HG03354 (cell line): ENCODE measurements at regions not wholly inside any gene's neighbourhood (a gene's known extent, or its start where the extent isn't known, plus 50 kb on each side); places are given as distances from the start of the nearest gene placed in this dataset.

Experiments
- ATAC-seq: cut with Tn5 transposase; IDR thresholded peaks from one replicate; pipeline ENCODE4 v1.9.1; 2021; ENCODE audit warnings: mild to moderate bottlenecking; ENCODE audit not compliant: unreplicated experiment, poor library complexity, severe bottlenecking

- ATAC-seq = no peak
These were observed 406.5 kb upstream of the SHH start for GRCh38 chr7:156218544-156219306.

- no peak for ATAC-seq
These were observed 405.5 kb upstream of the SHH start for GRCh38 chr7:156217803-156218202.

GRCh38 chr7:156209087-156209486 lies 396.8 kb upstream of the SHH start:
- ATAC-seq = no peak

- no peak for ATAC-seq
These were observed 395.0 kb upstream of the SHH start for GRCh38 chr7:156207306-156207705.

GRCh38 chr7:156206174-156206573 lies 393.9 kb upstream of the SHH start:
- no peak for ATAC-seq

- no peak for ATAC-seq
These were observed 392.6 kb upstream of the SHH start for GRCh38 chr7:156204820-156205219.

- ATAC-seq = no peak
These were observed 391.7 kb upstream of the SHH start for GRCh38 chr7:156203923-156204322.

- no peak for ATAC-seq
These were observed 386.0 kb upstream of the SHH start for GRCh38 chr7:156198277-156198676.

GRCh38 chr7:156196649-156197048 lies 384.4 kb upstream of the SHH start:
- ATAC-seq = no peak

GRCh38 chr7:156195276-156195675 lies 383.0 kb upstream of the SHH start:
- ATAC-seq = no peak

- ATAC-seq = no peak
These were observed 382.6 kb upstream of the SHH start for GRCh38 chr7:156194813-156195212.

GRCh38 chr7:156192921-156193320 lies 380.7 kb upstream of the SHH start:
- no peak for ATAC-seq

GRCh38 chr7:156191090-156191489 lies 378.8 kb upstream of the SHH start:
- no peak for ATAC-seq

GRCh38 chr7:156185076-156185475 lies 372.8 kb upstream of the SHH start:
- no peak for ATAC-seq

GRCh38 chr7:156184164-156184563 lies 371.9 kb upstream of the SHH start:
- no peak for ATAC-seq

GRCh38 chr7:156180451-156181229 lies 368.4 kb upstream of the SHH start:
- no peak for ATAC-seq

GRCh38 chr7:156179872-156180390 lies 367.7 kb upstream of the SHH start:
- no peak for ATAC-seq

- no peak for ATAC-seq
These were observed 366.6 kb upstream of the SHH start for GRCh38 chr7:156178857-156179256.

GRCh38 chr7:156178214-156178613 lies 366.0 kb upstream of the SHH start:
- no peak for ATAC-seq

GRCh38 chr7:156177422-156178055 lies 365.3 kb upstream of the SHH start:
- no peak for ATAC-seq

- ATAC-seq = no peak
These were observed 363.8 kb upstream of the SHH start for GRCh38 chr7:156176039-156176438.
